Cerebellar nuclear complex (tissue), 1 donor: ENCODE measurements at regions not wholly inside any gene's neighbourhood (a gene's known extent, or its start where the extent isn't known, plus 50 kb on each side); places are given as distances from the start of the nearest gene placed in this dataset.

ENCODE experiments used
- DNase-seq, 2 experiments: peaks; one replicate each; lab custom pipeline; 2025; lab: John Stamatoyannopoulos, UW

- DNase-seq, result no peak
Observed at GRCh38 chr3:194973366-194974000, 287.8 kb downstream of the FAM43A start.

- no peak for DNase-seq
Observed at GRCh38 chr3:194974468-194975135, 288.9 kb downstream of the FAM43A start.

GRCh38 chr3:194976049-194976451 lies 290.4 kb downstream of the FAM43A start:
- no peak for DNase-seq

- no peak for DNase-seq
Observed at GRCh38 chr3:194976874-194977273, 291.2 kb downstream of the FAM43A start.

GRCh38 chr3:194977356-194977755 lies 291.7 kb downstream of the FAM43A start:
- DNase-seq, result no peak

- no peak for DNase-seq
Observed at GRCh38 chr3:194979173-194979572, 291.8 kb downstream of the XXYLT1 start.

- no peak for DNase-seq
Observed at GRCh38 chr3:194982472-194982871, 288.5 kb downstream of the XXYLT1 start.

GRCh38 chr3:194983121-194983520 lies 287.8 kb downstream of the XXYLT1 start:
- DNase-seq, result no peak

GRCh38 chr3:194983620-194984019 lies 287.3 kb downstream of the XXYLT1 start:
- DNase-seq, result no peak

GRCh38 chr3:194984066-194984465 lies 286.9 kb downstream of the XXYLT1 start:
- no peak for DNase-seq

- DNase-seq, result no peak
Observed at GRCh38 chr3:194984622-194985021, 286.3 kb downstream of the XXYLT1 start.

GRCh38 chr3:194985031-194985578 lies 285.9 kb downstream of the XXYLT1 start:
- no peak for DNase-seq

- no peak for DNase-seq
Observed at GRCh38 chr3:194986208-194987043, 284.5 kb downstream of the XXYLT1 start.

- no peak for DNase-seq
Observed at GRCh38 chr3:194987571-194988494, 283.1 kb downstream of the XXYLT1 start.

GRCh38 chr3:194988495-194989165 lies 282.3 kb downstream of the XXYLT1 start:
- no peak for DNase-seq

GRCh38 chr3:194989241-194989640 lies 281.7 kb downstream of the XXYLT1 start:
- DNase-seq, result no peak

- no peak for DNase-seq
Observed at GRCh38 chr3:194990454-194991337, 280.3 kb downstream of the XXYLT1 start.

- no peak for DNase-seq
Observed at GRCh38 chr3:194991338-194991654, 279.7 kb downstream of the XXYLT1 start.

GRCh38 chr3:194993896-194994295 lies 277.1 kb downstream of the XXYLT1 start:
- DNase-seq, result no peak

GRCh38 chr3:194994551-194994981 lies 276.4 kb downstream of the XXYLT1 start:
- no peak for DNase-seq
